ENCODE measurements at regions not wholly inside any gene's neighbourhood (a gene's known extent, or its start where the extent isn't known, plus 50 kb on each side); places are given as distances from the start of the nearest gene placed in this dataset.
"Not testable (repeated sequence)": the region's sequence is repeated elsewhere in the genome, so short reads cannot be mapped to it uniquely, and the experiment has no call there.

DNA sequence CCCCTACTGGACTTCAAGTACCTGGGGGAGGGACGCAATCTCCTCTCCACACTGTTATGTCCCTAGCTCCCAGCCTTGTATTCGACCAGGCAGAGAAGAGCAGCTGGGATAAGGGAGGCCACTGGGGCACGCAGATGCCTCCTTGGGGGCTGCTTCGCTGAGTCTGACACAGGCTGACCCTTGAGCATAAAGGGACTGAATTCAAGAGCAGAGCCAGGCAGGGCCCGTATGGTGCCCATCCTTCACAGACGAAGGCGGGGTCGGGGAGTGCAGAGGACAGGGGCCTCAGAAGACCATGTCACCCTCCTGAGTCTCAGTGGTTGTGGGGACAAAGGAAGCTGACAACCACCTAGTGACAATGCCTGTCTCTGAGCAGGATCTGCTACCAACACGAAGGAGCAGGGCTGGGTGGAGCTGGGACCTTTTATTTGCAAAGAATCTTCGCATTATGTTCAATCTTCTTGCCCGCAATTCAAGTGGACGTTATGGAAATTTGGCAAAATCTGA lies 124.6 kb downstream of the TUBA3C start:
- no peak overlapping the region for H3K9ac ChIP-seq (ENCODE audit: low read depth, low read length)
- H3K9me3 ChIP-seq (ENCODE audit: control insufficient read depth, insufficient read depth, low read length) = no peaks in the 10 kb centered on the region
- H3K4me1 ChIP-seq (ENCODE audit: insufficient read depth, low read length) = no peaks in the 10 kb centered on the region
- H3K36me3 ChIP-seq (ENCODE audit: insufficient read depth, low read length) = no peaks in the 10 kb centered on the region

DNA sequence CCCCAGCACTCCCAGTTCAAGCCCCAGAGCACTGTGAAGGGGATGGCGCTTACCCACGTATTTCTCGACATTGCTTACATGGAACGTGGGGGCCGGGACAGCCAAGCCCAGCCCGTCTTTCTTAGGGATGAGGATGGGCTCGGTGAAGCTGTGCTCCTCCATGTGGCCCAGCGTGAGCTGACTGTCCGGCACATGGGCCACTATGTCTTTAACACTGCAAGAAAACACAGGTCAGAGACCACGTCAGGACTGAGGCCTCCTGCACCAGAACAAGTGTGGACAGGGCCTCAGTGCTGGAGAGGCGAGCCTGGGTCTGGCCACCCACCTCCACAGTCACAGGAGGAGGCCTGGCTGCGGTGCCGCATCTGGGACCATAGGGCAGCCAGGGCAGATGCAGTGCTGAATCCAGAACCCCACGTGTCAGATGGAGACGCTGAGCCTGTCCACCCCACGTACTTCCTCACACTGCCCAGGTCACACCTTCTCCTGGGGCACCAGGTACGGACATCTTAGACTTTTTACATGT lies 125.2 kb downstream of the TUBA3C start:
- Histone ChIP-seq H3K9me3 (ENCODE audit: control insufficient read depth, insufficient read depth, low read length) (no peaks in the 10 kb centered on the region), H3K36me3 (ENCODE audit: insufficient read depth, low read length) (no peaks in the 10 kb centered on the region), H3K9ac (ENCODE audit: low read depth, low read length) (no peak overlapping the region), H3K4me1 (ENCODE audit: insufficient read depth, low read length) (no peaks in the 10 kb centered on the region)

DNA sequence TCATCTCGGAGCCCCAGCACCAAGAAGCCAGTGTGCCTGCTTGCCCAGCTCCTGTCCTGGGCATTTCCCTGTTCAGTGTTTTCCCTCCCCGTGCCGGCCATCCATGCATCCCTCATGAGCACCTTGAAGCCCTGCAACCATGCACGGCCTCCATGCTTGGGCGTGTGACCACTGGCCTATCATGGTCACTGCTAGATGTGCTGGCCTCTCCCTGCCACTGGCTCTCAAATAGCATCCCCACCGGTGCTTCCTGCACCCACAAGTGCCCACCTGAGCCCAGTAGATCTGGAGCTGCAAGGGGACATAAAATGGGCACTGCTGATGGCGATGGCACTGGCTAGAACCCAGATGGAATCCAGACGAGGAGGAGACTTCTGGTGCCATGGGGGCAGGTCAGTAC lies 126.0 kb downstream of the TUBA3C start:
- H3K4me1 ChIP-seq (ENCODE audit: insufficient read depth, low read length) = no peaks in the 10 kb centered on the region
- H3K9me3 ChIP-seq (ENCODE audit: control insufficient read depth, insufficient read depth, low read length) = no peaks in the 10 kb centered on the region
- H3K36me3 ChIP-seq (ENCODE audit: insufficient read depth, low read length) = no peaks in the 10 kb centered on the region

DNA sequence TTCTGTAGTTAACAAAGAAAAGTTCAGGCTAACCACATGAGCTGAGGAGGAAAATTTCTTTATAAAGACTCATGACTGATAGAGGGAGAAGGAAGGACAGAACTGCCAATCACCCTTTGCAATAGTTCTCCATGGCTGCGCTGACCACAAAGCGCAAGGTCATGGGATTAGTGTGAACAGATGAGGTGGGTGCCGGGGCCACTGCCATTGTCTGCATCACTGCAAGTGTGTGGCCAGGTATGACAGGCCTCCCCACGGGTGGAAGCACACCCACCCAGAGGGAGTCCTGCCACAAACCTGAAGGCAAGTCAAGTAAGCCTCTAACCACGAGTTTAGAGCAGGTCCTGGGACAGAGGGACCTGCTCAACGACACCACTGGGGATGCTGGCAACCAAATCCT lies 128.1 kb downstream of the TUBA3C start:
- Histone ChIP-seq H3K9ac (ENCODE audit: low read depth, low read length) (no peak overlapping the region), H3K9me3 (ENCODE audit: control insufficient read depth, insufficient read depth, low read length) (no peaks in the 10 kb centered on the region), H3K4me1 (ENCODE audit: insufficient read depth, low read length) (no peaks in the 10 kb centered on the region), H3K36me3 (ENCODE audit: insufficient read depth, low read length) (no peaks in the 10 kb centered on the region)

More for the DNA sequence above, 126.0 kb downstream of the TUBA3C start:
- H3K9ac ChIP-seq (ENCODE audit: low read depth, low read length) = no peak overlapping the region

DNA sequence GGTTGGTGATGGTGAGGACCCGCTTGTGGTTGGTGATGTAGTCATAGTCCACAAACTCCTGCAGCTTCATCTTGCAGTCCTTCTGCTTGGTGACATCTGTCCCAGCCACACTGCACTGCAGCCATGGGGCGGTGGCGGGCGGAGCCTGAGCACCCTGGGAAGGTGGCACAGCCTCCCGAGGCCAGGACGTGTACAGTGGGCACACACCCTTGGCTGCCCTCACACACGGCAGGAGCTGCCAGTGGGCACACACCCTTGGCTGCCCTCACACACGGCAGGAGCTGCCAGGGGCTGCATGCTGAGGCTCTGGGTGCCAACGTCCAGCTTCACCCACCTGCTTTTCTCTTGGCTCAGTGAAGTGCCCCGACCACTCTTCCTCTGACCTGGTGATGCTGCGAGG lies 128.7 kb downstream of the TUBA3C start:
- no peak overlapping the region for H3K9ac ChIP-seq (ENCODE audit: low read depth, low read length)
- no peaks in the 10 kb centered on the region for H3K36me3 ChIP-seq (ENCODE audit: insufficient read depth, low read length)
- H3K4me1 ChIP-seq (ENCODE audit: insufficient read depth, low read length) = no peaks in the 10 kb centered on the region
- no peaks in the 10 kb centered on the region for H3K9me3 ChIP-seq (ENCODE audit: control insufficient read depth, insufficient read depth, low read length)

DNA sequence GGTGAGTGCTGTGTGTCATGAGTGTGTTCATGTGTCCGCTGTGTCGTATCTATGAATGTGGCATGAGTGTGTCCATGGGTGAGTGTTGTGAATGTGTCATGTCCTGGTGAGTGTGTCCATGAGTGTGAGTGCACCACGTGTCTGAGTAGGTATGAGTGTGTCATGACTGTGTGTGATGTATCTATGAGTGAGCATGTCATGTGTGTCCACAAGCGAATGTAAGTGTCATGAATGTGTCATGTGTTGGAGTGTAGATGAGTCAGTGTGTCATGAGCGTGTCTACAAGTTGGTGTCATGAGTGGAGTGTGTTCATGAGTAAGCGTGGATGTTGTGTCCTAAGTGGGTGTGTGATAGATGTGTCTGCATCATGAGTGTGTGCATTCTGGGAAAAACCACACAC lies 129.4 kb downstream of the TUBA3C start:
- Histone ChIP-seq H3K9ac (ENCODE audit: low read depth, low read length) (no peak overlapping the region), H3K4me1 (ENCODE audit: insufficient read depth, low read length) (no peaks in the 10 kb centered on the region), H3K9me3 (ENCODE audit: control insufficient read depth, insufficient read depth, low read length) (no peaks in the 10 kb centered on the region), H3K36me3 (ENCODE audit: insufficient read depth, low read length) (no peaks in the 10 kb centered on the region)

DNA sequence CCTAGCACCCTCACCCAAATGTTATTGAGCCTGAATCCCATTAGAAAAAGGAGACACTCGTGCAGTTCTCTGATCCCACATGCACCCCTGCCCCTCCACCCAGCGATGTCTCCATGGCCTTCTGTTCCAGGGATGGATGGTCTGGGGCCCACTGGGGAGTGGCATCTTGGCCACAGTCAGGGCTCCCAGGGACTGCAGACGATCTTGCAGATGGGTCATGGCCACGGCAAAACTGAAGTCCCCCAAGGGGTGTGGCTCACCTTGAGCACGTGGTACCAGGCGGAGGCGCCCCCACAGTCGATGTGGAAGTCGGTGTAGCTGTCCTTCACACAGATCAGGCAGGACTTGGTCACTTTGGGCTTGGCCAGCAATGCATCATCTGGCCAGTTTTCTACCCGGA lies 130.7 kb downstream of the TUBA3C start:
- no peaks in the 10 kb centered on the region for H3K9me3 ChIP-seq (ENCODE audit: control insufficient read depth, insufficient read depth, low read length)
- no peaks in the 10 kb centered on the region for H3K4me1 ChIP-seq (ENCODE audit: insufficient read depth, low read length)
- H3K36me3 ChIP-seq (ENCODE audit: insufficient read depth, low read length) = no peaks in the 10 kb centered on the region
- no peak overlapping the region for H3K9ac ChIP-seq (ENCODE audit: low read depth, low read length)

DNA sequence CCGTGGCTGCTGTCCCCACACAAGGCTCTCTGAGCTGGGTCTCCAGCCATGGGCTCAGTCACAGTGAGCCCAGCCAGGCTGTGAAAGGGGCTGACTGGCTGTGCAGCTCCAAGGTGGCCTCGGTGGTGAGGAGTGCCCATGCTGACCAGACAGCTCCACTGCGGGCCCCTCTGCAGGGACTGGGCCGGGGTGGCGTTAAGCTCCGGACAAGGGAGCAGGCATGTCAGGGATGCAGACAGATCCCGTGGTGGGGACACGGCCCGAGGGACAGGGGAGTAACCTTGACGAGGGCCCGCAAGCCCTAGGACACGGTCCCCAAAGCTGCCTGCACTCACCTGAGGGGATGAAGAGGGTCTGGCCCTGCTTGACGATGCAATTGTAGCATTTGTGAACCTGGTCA lies 132.0 kb downstream of the TUBA3C start:
- H3K9me3 ChIP-seq (ENCODE audit: control insufficient read depth, insufficient read depth, low read length); H3K4me1 ChIP-seq (ENCODE audit: insufficient read depth, low read length): not testable (repeated sequence)

DNA sequence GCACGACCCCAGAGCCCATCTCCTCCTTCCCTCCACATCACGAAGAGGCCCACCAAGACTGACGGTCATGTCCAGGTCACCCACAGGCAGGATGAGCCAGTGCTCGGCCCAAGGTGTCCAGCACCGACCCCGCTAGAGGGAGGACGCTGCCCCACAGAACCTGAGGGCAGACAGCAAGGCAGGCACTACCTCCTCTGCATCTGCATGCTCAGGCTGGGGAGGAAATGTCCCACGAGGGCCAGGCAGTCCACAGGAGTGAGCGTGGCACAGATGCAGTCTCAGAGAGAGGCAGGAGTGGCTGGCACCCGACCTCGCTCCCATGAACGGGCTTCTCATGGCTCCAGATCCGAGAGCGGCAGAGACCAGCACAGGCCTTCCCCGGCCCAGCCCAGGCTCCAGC lies 133.2 kb downstream of the TUBA3C start:
- Histone ChIP-seq H3K9ac (ENCODE audit: low read depth, low read length) (no peak overlapping the region), H3K4me1 (ENCODE audit: insufficient read depth, low read length) (no peaks in the 10 kb centered on the region), H3K9me3 (ENCODE audit: control insufficient read depth, insufficient read depth, low read length) (no peaks in the 10 kb centered on the region), H3K36me3 (ENCODE audit: insufficient read depth, low read length) (no peaks in the 10 kb centered on the region)

More for the DNA sequence above, 132.0 kb downstream of the TUBA3C start:
- not testable (repeated sequence) for H3K9ac ChIP-seq (ENCODE audit: low read depth, low read length); H3K36me3 ChIP-seq (ENCODE audit: insufficient read depth, low read length)

DNA sequence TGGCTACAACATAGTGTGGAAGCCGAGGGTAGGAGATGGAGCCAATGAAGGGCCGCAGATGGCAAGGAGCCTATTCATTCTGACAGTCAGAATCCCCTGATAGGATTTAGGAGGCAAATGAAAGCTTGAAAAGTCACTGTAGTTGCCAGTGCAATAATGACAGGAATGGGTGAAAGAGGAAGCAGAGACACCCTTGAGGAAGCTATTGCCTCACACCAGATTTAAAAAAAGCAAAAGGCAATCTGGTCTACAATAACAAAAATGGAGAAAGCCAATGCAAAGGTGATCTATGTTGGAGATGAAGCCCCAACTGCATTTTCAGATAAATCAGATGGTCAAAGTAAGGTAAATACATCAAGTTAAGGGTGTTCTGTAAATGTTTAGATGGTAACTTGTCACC lies 158.5 kb downstream of the TUBA3C start:
- no peak overlapping the region for H3K9ac ChIP-seq (ENCODE audit: low read depth, low read length)
- H3K36me3 ChIP-seq (ENCODE audit: insufficient read depth, low read length) = no peaks in the 10 kb centered on the region
- H3K4me1 ChIP-seq (ENCODE audit: insufficient read depth, low read length) = no peaks in the 10 kb centered on the region
- no peaks in the 10 kb centered on the region for H3K9me3 ChIP-seq (ENCODE audit: control insufficient read depth, insufficient read depth, low read length)

DNA sequence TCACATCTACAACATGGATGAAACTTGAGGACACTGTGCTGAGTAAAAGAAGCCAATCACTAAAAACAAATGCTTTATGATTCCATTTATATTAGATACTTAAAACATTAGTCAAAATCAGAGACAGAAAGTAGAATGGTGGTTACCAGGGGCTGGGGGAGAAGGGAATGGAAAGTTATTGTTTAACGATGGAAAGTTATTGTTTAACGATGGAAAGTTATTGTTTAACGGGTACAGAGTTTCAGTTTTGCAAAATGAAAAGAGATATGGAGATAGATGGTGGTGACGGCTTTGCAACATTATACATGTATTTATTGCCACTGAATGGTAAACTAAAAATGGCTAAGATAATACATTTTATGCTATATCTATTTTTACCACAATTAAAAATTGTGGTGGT lies 160.6 kb downstream of the TUBA3C start:
- Histone ChIP-seq H3K36me3 (ENCODE audit: insufficient read depth, low read length) (no peaks in the 10 kb centered on the region), H3K4me1 (ENCODE audit: insufficient read depth, low read length) (no peaks in the 10 kb centered on the region), H3K9ac (ENCODE audit: low read depth, low read length) (no peak overlapping the region), H3K9me3 (ENCODE audit: control insufficient read depth, insufficient read depth, low read length) (no peaks in the 10 kb centered on the region)

DNA sequence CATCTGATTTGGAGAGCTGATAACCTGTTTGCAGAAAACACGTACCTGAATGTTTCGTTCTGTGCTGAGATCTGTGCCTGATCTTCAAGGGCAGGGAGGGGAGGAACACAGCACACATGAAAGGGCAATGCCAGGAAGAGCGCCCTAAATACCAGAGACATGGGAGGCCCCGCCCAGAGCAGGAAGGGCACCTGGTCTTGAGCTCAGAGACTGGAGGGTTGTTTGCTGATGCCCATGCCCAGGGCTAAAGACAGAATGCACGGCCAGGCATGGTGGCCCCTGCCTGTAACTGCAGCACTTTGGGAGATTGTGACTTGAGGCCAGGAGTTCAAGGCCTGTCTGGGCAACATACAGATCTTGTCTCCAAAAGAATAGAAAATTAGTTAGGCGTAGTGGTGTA lies 183.2 kb downstream of the TUBA3C start:
- H3K36me3 ChIP-seq (ENCODE audit: insufficient read depth, low read length) = no peaks in the 10 kb centered on the region
- no peaks in the 10 kb centered on the region for H3K9me3 ChIP-seq (ENCODE audit: control insufficient read depth, insufficient read depth, low read length)
- H3K4me1 ChIP-seq (ENCODE audit: insufficient read depth, low read length) = no peaks in the 10 kb centered on the region
- no peak overlapping the region for H3K9ac ChIP-seq (ENCODE audit: low read depth, low read length)

DNA sequence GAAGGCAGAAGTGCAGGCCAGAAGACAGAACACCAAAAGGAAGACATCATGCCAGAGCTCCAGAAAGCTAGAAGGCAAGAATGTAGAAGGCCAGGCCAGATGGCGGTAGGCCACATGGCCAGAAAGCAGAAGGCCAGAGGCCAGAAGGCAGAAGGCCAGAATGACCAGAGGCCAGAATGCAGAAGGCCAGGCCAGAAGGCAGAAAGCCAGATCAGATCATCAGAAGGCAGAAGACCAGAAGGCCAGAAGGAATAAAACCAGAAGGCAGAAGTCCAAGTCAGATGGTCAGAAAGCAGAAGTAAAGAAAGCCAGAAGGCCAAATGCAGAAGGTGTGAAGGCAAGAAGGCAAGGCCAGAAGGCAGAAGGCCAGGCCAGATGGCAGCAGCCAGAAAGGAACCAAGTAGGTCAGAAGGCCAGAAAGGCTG lies 185.0 kb downstream of the TUBA3C start:
- Histone ChIP-seq H3K9ac (ENCODE audit: low read depth, low read length) (no peak overlapping the region), H3K4me1 (ENCODE audit: insufficient read depth, low read length) (no peaks in the 10 kb centered on the region), H3K9me3 (ENCODE audit: control insufficient read depth, insufficient read depth, low read length) (no peaks in the 10 kb centered on the region), H3K36me3 (ENCODE audit: insufficient read depth, low read length) (no peaks in the 10 kb centered on the region)

DNA sequence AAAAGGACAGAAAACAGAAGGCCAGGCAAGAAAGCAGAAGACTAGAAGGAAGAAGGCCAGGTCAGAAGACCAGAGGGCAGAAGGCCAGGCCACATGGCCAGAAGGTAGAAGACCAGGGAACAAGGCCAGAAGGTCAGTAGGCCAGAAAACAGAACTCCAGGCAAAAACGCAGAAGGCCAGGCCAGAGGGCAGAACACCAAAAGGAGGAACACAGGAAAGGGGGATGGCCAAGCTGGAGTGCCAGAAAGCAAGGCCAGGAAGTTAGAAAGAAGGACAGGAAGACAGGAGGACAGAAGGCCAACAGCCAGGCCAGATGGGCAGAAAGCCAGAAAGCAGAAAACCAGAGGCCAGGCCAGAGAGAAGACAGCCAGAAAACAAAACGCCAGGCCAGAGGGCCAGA lies 185.4 kb downstream of the TUBA3C start:
- no peaks in the 10 kb centered on the region for H3K4me1 ChIP-seq (ENCODE audit: insufficient read depth, low read length)
- H3K9me3 ChIP-seq (ENCODE audit: control insufficient read depth, insufficient read depth, low read length) = no peaks in the 10 kb centered on the region
- no peak overlapping the region for H3K9ac ChIP-seq (ENCODE audit: low read depth, low read length)
- no peaks in the 10 kb centered on the region for H3K36me3 ChIP-seq (ENCODE audit: insufficient read depth, low read length)

DNA sequence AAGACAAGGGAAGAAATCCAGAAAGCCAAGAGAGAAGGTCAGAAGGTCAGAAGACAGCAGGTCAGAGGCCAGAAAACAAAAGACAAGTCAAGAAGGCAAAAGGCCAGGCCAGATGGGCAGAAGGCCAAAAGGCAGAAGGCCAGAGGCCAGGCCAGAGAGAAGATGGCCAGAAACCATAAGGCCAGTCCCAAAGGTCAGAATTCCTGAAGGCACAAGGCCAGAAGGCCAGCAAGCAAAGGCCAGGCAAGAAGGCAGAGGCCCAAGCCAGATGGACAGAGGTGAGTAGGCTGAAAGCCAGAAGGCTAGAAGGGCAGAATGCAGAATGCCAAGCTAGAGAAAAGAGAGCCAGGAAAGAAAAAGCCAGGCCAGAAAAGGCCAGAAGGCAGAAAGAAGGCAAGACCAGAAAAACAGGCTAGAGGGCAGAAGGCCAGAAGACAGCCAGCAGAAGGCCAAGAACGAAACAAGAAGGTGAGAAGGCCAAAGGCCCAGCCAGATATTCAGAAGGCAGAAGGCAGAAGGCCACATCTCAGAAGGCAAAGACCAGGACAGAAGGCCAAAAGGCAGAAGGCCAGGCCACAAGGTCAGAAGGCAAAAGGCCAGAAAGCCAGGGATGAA lies 186.3 kb downstream of the TUBA3C start:
- Histone ChIP-seq H3K4me1 (ENCODE audit: insufficient read depth, low read length) (no peaks in the 10 kb centered on the region), H3K36me3 (ENCODE audit: insufficient read depth, low read length) (no peaks in the 10 kb centered on the region), H3K9me3 (ENCODE audit: control insufficient read depth, insufficient read depth, low read length) (no peaks in the 10 kb centered on the region), H3K9ac (ENCODE audit: low read depth, low read length) (no peak overlapping the region)

Data from ES-I3 (cell line).